ENCODE measurements at regions not wholly inside any gene's neighbourhood (a gene's known extent, or its start where the extent isn't known, plus 50 kb on each side); places are given as distances from the start of the nearest gene placed in this dataset.

DNA sequence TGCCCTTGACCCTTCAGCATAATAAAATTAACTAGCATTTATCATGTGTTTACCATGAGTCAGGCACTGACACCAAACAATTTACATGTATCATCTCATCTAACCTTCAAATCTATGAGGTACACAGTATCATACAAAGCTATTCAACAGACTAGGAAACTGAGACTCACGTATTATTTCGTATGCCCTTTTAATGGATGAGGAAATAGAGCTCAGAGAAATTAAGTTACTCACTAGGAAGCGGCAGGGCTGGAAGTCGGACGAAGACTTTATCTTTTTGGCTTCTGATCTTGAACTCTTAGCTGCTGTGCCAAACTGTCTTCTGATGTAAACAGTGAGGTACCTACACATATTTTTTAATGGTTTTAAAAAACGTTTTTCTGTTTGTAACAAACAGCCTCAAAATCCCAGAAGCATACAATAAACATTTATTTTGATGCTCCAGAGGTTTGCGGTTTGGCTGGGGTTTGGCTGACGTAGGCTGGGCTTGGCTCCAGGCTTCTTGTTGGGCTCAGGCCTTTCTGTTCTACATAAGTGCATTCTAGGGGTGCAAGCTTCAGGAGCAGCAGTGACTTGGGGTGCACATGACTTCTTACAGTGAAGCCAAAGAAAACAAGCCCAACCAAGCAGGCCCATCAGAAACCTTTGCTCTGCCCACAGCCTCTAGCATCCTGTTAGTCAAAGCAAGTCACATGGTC, 184.7 kb downstream of the TBX5 start:
- DNase-seq (ENCODE audit: low read depth) (no peak), FAIRE-seq (no peak)
- TF ChIP-seq, protein P1, sequence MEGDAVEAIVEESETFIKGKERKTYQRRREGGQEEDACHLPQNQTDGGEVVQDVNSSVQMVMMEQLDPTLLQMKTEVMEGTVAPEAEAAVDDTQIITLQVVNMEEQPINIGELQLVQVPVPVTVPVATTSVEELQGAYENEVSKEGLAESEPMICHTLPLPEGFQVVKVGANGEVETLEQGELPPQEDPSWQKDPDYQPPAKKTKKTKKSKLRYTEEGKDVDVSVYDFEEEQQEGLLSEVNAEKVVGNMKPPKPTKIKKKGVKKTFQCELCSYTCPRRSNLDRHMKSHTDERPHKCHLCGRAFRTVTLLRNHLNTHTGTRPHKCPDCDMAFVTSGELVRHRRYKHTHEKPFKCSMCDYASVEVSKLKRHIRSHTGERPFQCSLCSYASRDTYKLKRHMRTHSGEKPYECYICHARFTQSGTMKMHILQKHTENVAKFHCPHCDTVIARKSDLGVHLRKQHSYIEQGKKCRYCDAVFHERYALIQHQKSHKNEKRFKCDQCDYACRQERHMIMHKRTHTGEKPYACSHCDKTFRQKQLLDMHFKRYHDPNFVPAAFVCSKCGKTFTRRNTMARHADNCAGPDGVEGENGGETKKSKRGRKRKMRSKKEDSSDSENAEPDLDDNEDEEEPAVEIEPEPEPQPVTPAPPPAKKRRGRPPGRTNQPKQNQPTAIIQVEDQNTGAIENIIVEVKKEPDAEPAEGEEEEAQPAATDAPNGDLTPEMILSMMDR (IDR thresholded peaks at IDR 0.05; ENCODE audit: insufficient read depth, low read length, severe bottlenecking): no peak
- no peaks in the 10 kb centered on the region for H3K36me3 ChIP-seq (ENCODE audit: control insufficient read depth, insufficient read depth, low read length)
- H3K4me3 ChIP-seq (ENCODE audit: low read depth, low read length): no peak overlapping the region
- no peaks in the 10 kb centered on the region for H3K27me3 ChIP-seq (ENCODE audit: control insufficient read depth, insufficient read depth, low read length)

- Histone ChIP-seq H3K27me3 (ENCODE audit: control insufficient read depth, insufficient read depth, low read length) (no peaks in the 10 kb centered on the region), H3K4me3 (ENCODE audit: low read depth, low read length) (no peak overlapping the region), H3K36me3 (ENCODE audit: control insufficient read depth, insufficient read depth, low read length) (no peaks in the 10 kb centered on the region)
- no peak for FAIRE-seq
- TF ChIP-seq, protein P1 (IDR thresholded peaks at IDR 0.05; ENCODE audit: insufficient read depth, low read length, severe bottlenecking): no peak
- DNase-seq (ENCODE audit: low read depth): no peak
Observed at GRCh38 chr12:114220311-114220710, 185.6 kb downstream of the TBX5 start.

DNA sequence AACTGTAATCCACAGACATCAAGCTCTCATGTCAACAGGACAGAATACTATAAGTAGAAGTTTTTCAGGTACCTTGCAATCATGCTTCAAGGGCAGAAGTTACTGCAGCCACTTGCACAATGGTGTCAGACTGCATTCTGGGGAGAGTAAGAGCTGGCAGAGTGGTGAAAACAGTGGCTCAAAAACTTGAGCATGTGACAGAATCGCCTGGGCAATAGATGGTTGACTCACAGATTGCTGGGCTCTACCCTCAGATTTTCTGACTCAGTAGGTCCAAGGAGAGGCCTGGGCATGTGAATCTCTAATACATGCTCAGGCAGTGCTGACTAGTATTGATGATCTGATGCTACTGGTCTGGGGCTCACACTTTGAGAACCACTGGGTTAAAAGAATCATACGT, 187.8 kb downstream of the TBX5 start:
- no peaks in the 10 kb centered on the region for H3K27me3 ChIP-seq (ENCODE audit: control insufficient read depth, insufficient read depth, low read length)
- H3K36me3 ChIP-seq (ENCODE audit: control insufficient read depth, insufficient read depth, low read length): no peaks in the 10 kb centered on the region
- peak; percentile 18 for DNase-seq (ENCODE audit: low read depth)
- FAIRE-seq: no peak
- TF ChIP-seq, protein P1 (IDR thresholded peaks at IDR 0.05; ENCODE audit: insufficient read depth, low read length, severe bottlenecking): no peak
- H3K4me3 ChIP-seq (ENCODE audit: low read depth, low read length): no peak overlapping the region

- no peak overlapping the region for H3K4me3 ChIP-seq (ENCODE audit: low read depth, low read length)
- TF ChIP-seq, protein P1 (IDR thresholded peaks at IDR 0.05; ENCODE audit: insufficient read depth, low read length, severe bottlenecking): no peak
- no peaks in the 10 kb centered on the region for H3K36me3 ChIP-seq (ENCODE audit: control insufficient read depth, insufficient read depth, low read length)
- DNase-seq (ENCODE audit: low read depth) (no peak), FAIRE-seq (no peak)
- no peaks in the 10 kb centered on the region for H3K27me3 ChIP-seq (ENCODE audit: control insufficient read depth, insufficient read depth, low read length)
Observed at GRCh38 chr12:114215746-114216145, 190.2 kb downstream of the TBX5 start.

- no peaks in the 10 kb centered on the region for H3K36me3 ChIP-seq (ENCODE audit: control insufficient read depth, insufficient read depth, low read length)
- TF ChIP-seq, protein P1 (IDR thresholded peaks at IDR 0.05; ENCODE audit: insufficient read depth, low read length, severe bottlenecking): no peak
- DNase-seq (ENCODE audit: low read depth) (no peak), FAIRE-seq (no peak)
- H3K4me3 ChIP-seq (ENCODE audit: low read depth, low read length): no peak overlapping the region
- H3K27me3 ChIP-seq (ENCODE audit: control insufficient read depth, insufficient read depth, low read length): no peaks in the 10 kb centered on the region
Observed at GRCh38 chr12:114213055-114213581, 192.8 kb downstream of the TBX5 start.

- Histone ChIP-seq H3K4me3 (ENCODE audit: low read depth, low read length) (no peak overlapping the region), H3K27me3 (ENCODE audit: control insufficient read depth, insufficient read depth, low read length) (no peaks in the 10 kb centered on the region), H3K36me3 (ENCODE audit: control insufficient read depth, insufficient read depth, low read length) (no peaks in the 10 kb centered on the region)
- DNase-seq (ENCODE audit: low read depth) (no peak), FAIRE-seq (no peak)
- TF ChIP-seq, protein P1 (IDR thresholded peaks at IDR 0.05; ENCODE audit: insufficient read depth, low read length, severe bottlenecking): no peak
Observed at GRCh38 chr12:114209861-114210260, 196.1 kb downstream of the TBX5 start.

Data from bronchial epithelial cell (primary cell).